Small intestine (tissue), 7 donors: ENCODE measurements at regions not wholly inside any gene's neighbourhood (a gene's known extent, or its start where the extent isn't known, plus 50 kb on each side); places are given as distances from the start of the nearest gene placed in this dataset.
A peak's percentile ranks its signal among the peaks of the same experiment; 100 is the strongest.

Experiments
- DNase-seq, 2 donors: peaks; one replicate each; pipeline versions ENCODE4 v3.0.0 to v3.0.0-alpha.2; 2013
- FAIRE-seq: peaks from 2 replicates; lab custom pipeline; 2012; peaks lifted over from hg19 to GRCh38; lab: Jason Lieb, UNC
- H3K27ac ChIP-seq, 3 donors: one replicate each; pipeline ENCODE4 v1.5.1; 2013; ENCODE audit warnings: low read length in 2 of 3, mild to moderate bottlenecking in 2 of 3, control low read depth in 1 of 3, inconsistent platforms in 1 of 3, low read depth in 1 of 3, moderate library complexity in 1 of 3
- H3K27me3 ChIP-seq, 3 donors: one replicate each; pipeline ENCODE4 v1.6.1; 2013; ENCODE audit warnings: low read length in 3 of 3, inconsistent platforms in 1 of 3; ENCODE audit not compliant: control insufficient read depth in 3 of 3, insufficient read depth in 3 of 3
- H3K36me3 ChIP-seq, 3 donors: one replicate each; pipeline ENCODE4 v1.6.1; 2013; ENCODE audit warnings: low read length in 3 of 3, inconsistent platforms in 1 of 3, low read depth in 1 of 3, mild to moderate bottlenecking in 1 of 3, moderate library complexity in 1 of 3; ENCODE audit not compliant: control insufficient read depth in 3 of 3, insufficient read depth in 2 of 3
- H3K4me1 ChIP-seq, 3 donors: one replicate each; pipeline ENCODE4 v1.6.1; 2013; ENCODE audit warnings: low read length in 2 of 3, inconsistent platforms in 1 of 3, low read depth in 1 of 3, mild to moderate bottlenecking in 1 of 3, moderate library complexity in 1 of 3; ENCODE audit not compliant: control insufficient read depth in 3 of 3, insufficient read depth in 2 of 3
- H3K4me3 ChIP-seq, 3 donors: one replicate each; pipeline ENCODE4 v1.5.1; 2013; ENCODE audit warnings: low read length in 3 of 3, control low read depth in 1 of 3, inconsistent platforms in 1 of 3, low read depth in 1 of 3, mild to moderate bottlenecking in 1 of 3, moderate library complexity in 1 of 3
- H3K9me3 ChIP-seq, 2 donors: one replicate each; pipeline ENCODE4 v1.6.1; 2013; ENCODE audit warnings: low read depth in 1 of 2, low read length in 1 of 2; ENCODE audit not compliant: control insufficient read depth in 2 of 2, insufficient read depth in 1 of 2
- WGBS, 3 donors: extraction: QIAGEN DNeasy Blood & Tissue Kit; methylation state at CpG; one replicate each; pipeline ENCODE4 v1.1.7; 2013; 5-methylcytosine and 5-hydroxymethylcytosine counted together
- donor health status: healthy with polysubstance abuse.
- donor health status: control.
- donor health status: control.
- donor health status: Bipolar disorder and iron deficiency.
- donor health status: healthy.

DNA sequence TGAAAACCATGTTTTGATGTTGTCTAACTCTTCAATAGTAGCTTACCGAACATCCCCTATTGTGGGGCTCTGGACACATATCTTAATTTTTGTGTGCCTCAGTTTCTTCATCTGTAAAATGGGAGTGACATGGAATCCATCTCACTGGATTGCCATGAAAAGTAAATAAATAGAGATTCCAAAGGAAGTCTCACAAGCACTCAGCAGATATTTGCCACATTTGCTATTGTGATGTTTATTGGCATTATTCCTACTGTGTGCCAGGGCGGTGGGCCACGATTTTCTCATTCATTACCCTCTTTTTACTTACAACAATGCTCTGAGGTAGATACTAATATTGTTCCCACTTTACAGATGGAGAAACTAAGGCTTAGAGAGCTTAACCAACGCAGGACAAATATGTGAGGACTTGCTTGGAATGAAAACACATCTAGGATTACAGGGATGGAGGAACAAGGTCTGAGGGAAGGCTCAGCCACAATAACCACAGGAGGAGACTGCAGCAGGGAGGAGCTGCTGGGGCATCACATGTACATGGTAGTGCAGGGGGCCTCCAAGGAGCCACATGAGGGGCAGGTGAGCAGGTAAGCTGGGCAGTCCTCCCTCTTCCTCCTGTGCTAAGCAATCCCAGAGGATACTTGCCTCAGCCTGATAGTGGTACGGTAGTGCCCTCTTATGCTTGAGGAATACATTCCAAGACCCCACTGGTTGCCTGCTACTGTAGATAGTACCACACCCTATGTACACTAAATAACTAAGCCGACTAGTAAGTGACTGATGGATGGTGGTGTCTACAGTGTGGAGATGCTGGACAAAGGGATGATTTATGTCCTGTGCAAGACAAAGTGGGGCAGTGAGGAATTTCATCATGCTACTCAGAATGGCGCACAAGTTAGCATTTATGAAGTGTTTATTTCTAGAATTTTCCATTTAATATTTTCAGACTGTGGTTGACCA lies 176.9 kb downstream of the FOXA2 start:
- WGBS, 3 donors = 84 to 89% (median 87%) methylated on average over 7 of the region's 7 CpGs
- FAIRE-seq = no peak

DNA sequence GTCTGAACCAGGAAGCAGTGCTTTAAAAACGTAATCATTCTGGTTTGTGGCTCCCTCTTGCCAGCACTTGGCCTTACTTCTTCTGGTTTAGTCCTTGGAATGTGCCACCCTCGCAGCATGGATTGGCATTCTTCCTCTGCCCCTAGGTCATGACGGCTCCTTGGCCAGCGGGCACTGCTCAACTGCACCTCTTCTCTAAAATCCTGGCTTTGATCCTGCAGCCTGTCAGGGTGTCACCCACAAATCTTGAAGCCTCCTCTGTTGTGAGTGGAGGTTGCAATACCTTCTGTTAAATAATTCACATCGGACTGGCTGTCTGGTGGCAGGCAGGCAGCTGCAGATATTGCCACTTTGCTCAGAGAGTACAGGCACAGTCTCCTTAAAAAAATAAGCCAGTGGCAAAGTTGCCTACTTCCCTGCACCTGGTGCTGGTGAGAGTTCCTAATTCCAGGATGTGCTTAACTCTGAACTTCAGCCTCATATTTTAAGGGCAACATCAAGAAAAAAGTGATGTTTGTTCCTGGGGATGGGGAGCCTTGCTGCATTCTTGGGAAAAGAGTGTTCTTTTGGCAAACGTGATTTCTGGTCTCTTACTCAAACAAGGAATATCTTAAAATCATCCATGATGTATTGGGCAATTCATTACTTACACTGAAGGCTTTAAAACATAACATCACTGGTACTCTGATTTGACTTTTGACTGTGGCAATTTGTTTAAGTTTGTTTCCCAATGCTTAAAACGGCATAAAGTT lies 179.8 kb downstream of the FOXA2 start:
- no peak for DNase-seq
- no peak for FAIRE-seq
- 15 to 40% (median 28%) methylated on average over 7 of the region's 7 CpGs for WGBS, 3 donors
- no peaks in the 10 kb centered on the region for H3K9me3 ChIP-seq
- H3K27me3 ChIP-seq = peaks cover 0 to 14% (median 0%) of the 10 kb centered on the region in 3 donors
- H3K27ac ChIP-seq = no peak overlapping the region
- no peaks in the 10 kb centered on the region for H3K36me3 ChIP-seq
- H3K4me3 ChIP-seq = no peak overlapping the region
- H3K4me1 ChIP-seq = peaks cover 0 to 9% (median 0%) of the 10 kb centered on the region in 3 donors

More for the DNA sequence above, 176.9 kb downstream of the FOXA2 start:
- Histone ChIP-seq H3K4me1 (peaks cover 0 to 12% (median 0%) of the 10 kb centered on the region in 3 donors), H3K9me3 (no peaks in the 10 kb centered on the region), H3K36me3 (no peaks in the 10 kb centered on the region), H3K4me3 (no peak overlapping the region), H3K27ac (no peak overlapping the region), H3K27me3 (peaks cover 0 to 12% (median 0%) of the 10 kb centered on the region in 3 donors)
- no peak for DNase-seq

DNA sequence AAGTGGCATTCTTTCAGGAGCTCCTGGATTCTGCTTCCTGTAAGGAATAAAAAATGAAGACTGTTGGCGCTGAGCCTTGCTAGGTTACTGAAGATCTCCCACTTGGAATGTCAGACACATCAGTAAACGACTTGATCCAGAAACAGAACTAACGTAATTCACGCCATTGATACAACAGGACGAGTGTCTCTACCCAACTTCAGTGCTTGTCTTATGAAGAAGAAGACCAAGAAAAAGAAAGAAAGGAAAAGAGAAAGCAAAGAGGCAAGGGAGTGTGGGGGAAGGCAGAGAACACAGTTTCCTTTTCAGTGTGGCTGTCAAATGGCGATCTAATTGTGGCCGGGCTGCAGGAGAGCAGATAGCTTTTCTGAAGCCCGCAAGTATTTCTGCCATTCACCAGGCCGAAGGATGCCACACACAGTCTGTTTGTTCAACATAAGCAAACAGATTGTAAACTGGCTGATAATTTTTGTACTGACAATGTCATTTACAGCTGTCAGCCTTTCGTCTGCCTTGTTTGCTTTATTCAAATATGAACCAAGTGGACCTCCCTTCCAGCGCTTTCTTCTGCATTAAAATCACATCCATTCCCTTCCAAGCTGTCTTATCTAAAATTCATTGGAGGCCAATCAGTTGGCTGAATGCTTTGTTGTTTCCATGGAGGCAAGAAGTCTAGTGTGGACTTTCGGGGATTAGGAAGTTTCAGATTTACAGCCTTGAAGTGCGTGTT lies 180.6 kb downstream of the FOXA2 start:
- no peaks in the 10 kb centered on the region for H3K36me3 ChIP-seq
- H3K9me3 ChIP-seq = no peaks in the 10 kb centered on the region
- H3K4me1 ChIP-seq = peaks cover 0 to 9% (median 0%) of the 10 kb centered on the region in 3 donors
- DNase-seq (peak; percentile 40 to 54), FAIRE-seq (no peak)
- H3K27me3 ChIP-seq = peaks cover 0 to 19% (median 0%) of the 10 kb centered on the region in 3 donors
- no peak overlapping the region for H3K27ac ChIP-seq
- WGBS, 3 donors = 5 to 17% (median 15%) methylated on average over 13 of the region's 13 CpGs
- H3K4me3 ChIP-seq = peak overlapping the region in 2 of 3 donors; percentile 13 to 34

DNA sequence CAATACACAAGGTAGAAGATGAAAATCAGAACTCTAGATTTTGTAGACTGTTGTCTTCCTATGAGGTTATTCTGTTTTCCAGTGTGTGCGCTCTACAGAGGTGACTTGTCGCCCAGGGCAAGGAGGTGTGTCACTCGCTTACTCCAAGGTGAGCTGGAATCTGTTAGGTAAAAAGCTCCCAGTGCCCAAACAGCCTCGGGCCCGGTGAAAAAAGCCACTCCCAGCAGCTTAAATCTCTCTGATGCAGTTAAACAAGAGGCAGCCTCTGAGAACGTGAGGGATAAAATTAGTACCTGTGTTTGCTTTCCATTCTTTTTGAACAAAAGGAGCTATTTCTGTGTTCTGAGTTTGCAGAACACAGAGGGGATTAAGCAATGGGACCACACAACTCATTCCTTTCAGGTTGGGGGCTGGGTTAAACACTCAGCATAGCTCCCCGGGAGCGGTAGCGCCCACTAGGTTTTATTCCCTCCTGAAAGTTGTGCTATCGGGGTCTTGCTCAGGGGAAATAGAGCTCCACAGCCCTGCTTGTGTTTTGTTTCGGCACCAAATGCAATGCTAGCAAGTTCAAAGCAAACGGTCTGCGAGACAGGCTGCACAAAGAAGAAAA lies 181.2 kb downstream of the FOXA2 start:
- H3K4me3 ChIP-seq = peak overlapping the region in 2 of 3 donors; percentile 13 to 34
- H3K27me3 ChIP-seq = peaks cover 0 to 19% (median 0%) of the 10 kb centered on the region in 3 donors
- H3K9me3 ChIP-seq = no peaks in the 10 kb centered on the region
- H3K36me3 ChIP-seq = no peaks in the 10 kb centered on the region
- 28 to 35% (median 32%) methylated on average over 13 of the region's 13 CpGs for WGBS, 3 donors
- no peak for FAIRE-seq
- no peak overlapping the region for H3K27ac ChIP-seq
- no peak for DNase-seq
- H3K4me1 ChIP-seq = peaks cover 0 to 9% (median 0%) of the 10 kb centered on the region in 3 donors

DNA sequence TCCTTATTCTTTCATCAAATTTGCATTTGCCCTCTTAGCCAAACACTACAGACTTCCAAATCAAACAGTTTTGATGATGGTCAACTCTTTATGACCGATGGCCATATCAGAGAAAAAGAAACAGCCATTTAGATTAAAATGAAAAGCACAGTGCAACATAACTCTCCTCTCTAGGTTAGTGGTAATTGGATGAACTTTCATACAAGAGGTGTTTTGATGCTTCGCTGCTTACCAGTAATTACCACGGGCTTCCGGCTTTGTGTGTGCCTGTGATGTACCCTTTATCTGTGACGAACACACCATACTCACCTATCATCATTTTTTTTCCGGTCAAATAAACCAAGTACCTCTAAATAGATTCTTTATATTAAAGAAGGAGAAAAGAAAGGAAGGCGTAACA lies 181.8 kb downstream of the FOXA2 start:
- FAIRE-seq = no peak
- Histone ChIP-seq H3K4me3 (no peak overlapping the region), H3K9me3 (no peaks in the 10 kb centered on the region), H3K36me3 (no peaks in the 10 kb centered on the region), H3K27me3 (peaks cover 0 to 19% (median 0%) of the 10 kb centered on the region in 3 donors), H3K27ac (no peak overlapping the region), H3K4me1 (peaks cover 0 to 9% (median 0%) of the 10 kb centered on the region in 3 donors)
- DNase-seq = no peak
- 84 to 87% (median 85%) methylated on average over 7 of the region's 7 CpGs for WGBS, 3 donors

DNA sequence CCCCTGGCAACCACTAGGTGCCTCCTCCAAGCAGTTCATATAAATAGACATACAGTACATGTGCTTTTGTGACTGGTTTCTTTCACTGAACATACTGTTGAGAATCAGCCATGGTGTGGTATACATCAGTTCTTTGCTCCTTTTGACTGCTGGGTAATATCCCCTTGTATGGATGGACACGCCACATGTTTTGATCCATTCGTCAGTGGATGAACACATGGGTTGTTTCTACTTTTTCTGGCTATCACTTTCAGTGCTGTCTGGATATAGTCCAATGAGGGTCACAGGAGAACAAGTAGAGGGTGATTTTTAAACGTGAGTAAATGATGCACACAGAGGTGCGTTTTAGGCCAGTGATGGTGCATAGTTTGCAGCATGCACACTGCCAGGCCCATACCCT lies 183.9 kb downstream of the FOXA2 start:
- WGBS, 3 donors = 81 to 91% (median 84%) methylated on average over 4 of the region's 4 CpGs
- no peak for DNase-seq
- peaks cover 0 to 9% (median 0%) of the 10 kb centered on the region in 3 donors for H3K4me1 ChIP-seq
- no peaks in the 10 kb centered on the region for H3K9me3 ChIP-seq
- H3K27ac ChIP-seq = no peak overlapping the region
- H3K36me3 ChIP-seq = no peaks in the 10 kb centered on the region
- peaks cover 0 to 21% (median 0%) of the 10 kb centered on the region in 3 donors for H3K27me3 ChIP-seq
- H3K4me3 ChIP-seq = no peak overlapping the region
- FAIRE-seq = no peak

DNA sequence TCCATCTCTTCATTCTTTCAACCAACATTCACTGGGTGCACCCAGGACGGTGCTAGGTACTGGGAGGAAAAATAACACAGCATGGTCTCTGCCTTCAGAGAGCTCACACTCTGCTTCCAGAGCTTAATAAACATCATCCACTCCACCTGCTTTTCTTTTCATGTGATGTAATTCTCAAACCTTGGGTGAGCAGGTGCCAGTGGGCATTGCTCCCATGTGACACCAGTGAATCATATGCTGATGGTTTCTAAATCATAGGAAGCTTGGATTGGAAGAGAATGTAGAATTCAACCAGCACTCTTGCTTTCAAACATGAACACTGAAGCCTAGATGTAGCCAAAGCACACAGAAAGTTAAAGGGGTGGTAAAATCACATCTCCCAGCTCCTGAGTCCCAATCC lies 189.8 kb downstream of the FOXA2 start:
- DNase-seq = no peak
- Histone ChIP-seq H3K36me3 (no peaks in the 10 kb centered on the region), H3K27me3 (peaks cover 0 to 25% (median 0%) of the 10 kb centered on the region in 3 donors), H3K4me3 (no peak overlapping the region), H3K27ac (no peak overlapping the region), H3K4me1 (no peaks in the 10 kb centered on the region), H3K9me3 (no peaks in the 10 kb centered on the region)
- WGBS, 3 donors = 68 to 79% (median 79%) methylated on average over 1 of the region's 1 CpG
- no peak for FAIRE-seq
